K562 (cell line): ENCODE measurements at regions not wholly inside any gene's neighbourhood (a gene's known extent, or its start where the extent isn't known, plus 50 kb on each side); places are given as distances from the start of the nearest gene placed in this dataset.

Experiments
- ATAC-seq: fragments of 200-7000 bp; cut with Tn5 transposase; 3 replicates; pipeline ENCODE4 v1.9.1; 2020; ENCODE audit warnings: moderate library complexity
- BruUV-seq: library from RNA; stranded (reverse); fragments of 400-500 nt; replicated peaks from 2 replicates; lab custom pipeline; 2021; lab: Mats Ljungman, UMichigan
- CTCF ChIA-PET: fragments of 300-600 bp; formaldehyde crosslinking; extraction: SDS; loops from one replicate; lab custom pipeline; 2021; ENCODE audit warnings: low intra/inter-chr PET ratio; lab: Yijun Ruan, JAX
- POLR2A ChIA-PET: fragments of 300-600, 350-650 bp; sonication (Branson Sonifier 250); formaldehyde crosslinking; extraction: SDS; loops from one replicate; lab custom pipeline; 2021; ENCODE audit warnings: antibody characterized with exemption, inconsistent platforms; lab: Yijun Ruan, JAX
- DNase-seq, 4 experiments: peaks; one replicate each; pipeline versions ENCODE4 v3.0.0 to v3.0.0-alpha.2; 2011 to 2018; ENCODE audit warnings: low spot score in 3 of 4, mixed read lengths in 3 of 4; ENCODE audit errors: extremely low read depth in 1 of 4
- FAIRE-seq: peaks from 2 replicates; lab custom pipeline; 2011; peaks lifted over from hg19 to GRCh38; lab: Jason Lieb, UNC
- H2AFZ ChIP-seq: 2 replicates; pipeline ENCODE4 v1.6.0; 2011; ENCODE audit warnings: low read depth, low read length, control low read depth, inconsistent platforms
- H3K27ac ChIP-seq: fragments of 200-600 bp; 3 replicates; pipeline ENCODE4 v1.8.0; 2011; ENCODE audit warnings: low read depth, mild to moderate bottlenecking, control low read depth, inconsistent platforms, low read length, moderate library complexity, mixed read lengths; ENCODE audit errors: extremely low read depth
- H3K27me3 ChIP-seq, 2 experiments: fragments of 300-600 bp in 1 of 2; 2 replicates in 1 of 2; 3 replicates in 1 of 2; pipeline versions ENCODE4 v1.6.0 to v1.8.0; 2011; ENCODE audit warnings: inconsistent platforms in 2 of 2, low read length in 2 of 2, mild to moderate bottlenecking in 1 of 2, mixed read lengths in 1 of 2, moderate library complexity in 1 of 2; ENCODE audit not compliant: control insufficient read depth in 2 of 2, insufficient read depth in 2 of 2
- H3K36me3 ChIP-seq: fragments of 300-600 bp; 3 replicates; pipeline ENCODE4 v1.8.0; 2011; ENCODE audit warnings: mild to moderate bottlenecking, low read length, inconsistent platforms; ENCODE audit not compliant: control insufficient read depth, insufficient read depth
- H3K4me1 ChIP-seq, 2 experiments: fragments of 200-600 bp in 1 of 2; replicated peaks in 1 of 2; 2 replicates in 1 of 2; 3 replicates in 1 of 2; pipeline versions ENCODE4 v1.5.1 to v1.8.0; 2011; ENCODE audit warnings: inconsistent platforms in 2 of 2, low read length in 2 of 2, mild to moderate bottlenecking in 1 of 2, mixed read lengths in 1 of 2, moderate library complexity in 1 of 2; ENCODE audit not compliant: control insufficient read depth in 2 of 2, insufficient read depth in 2 of 2
- H3K4me2 ChIP-seq: 2 replicates; pipeline ENCODE4 v1.6.1; 2011; ENCODE audit warnings: low read length, control low read depth, inconsistent platforms, mixed read lengths; ENCODE audit not compliant: insufficient read depth
- H3K4me3 ChIP-seq: fragments of 200-600 bp; sonication (generic), shearing (Covaris generic); 2 replicates; pipeline ENCODE4 v1.5.1; 2016; ENCODE audit warnings: control low read depth, inconsistent platforms
- H3K79me2 ChIP-seq: fragments of 200-600 bp; 3 replicates; pipeline ENCODE4 v1.8.0; 2011; ENCODE audit warnings: low read length, inconsistent platforms; ENCODE audit not compliant: control insufficient read depth, insufficient read depth
- H3K9ac ChIP-seq, 2 experiments: 2 replicates each; pipeline versions ENCODE4 v1.6.0 to v1.6.1; 2011; ENCODE audit warnings: low read depth in 2 of 2, low read length in 2 of 2, control low read depth in 1 of 2, inconsistent platforms in 1 of 2, mild to moderate bottlenecking in 1 of 2, mixed read lengths in 1 of 2; ENCODE audit not compliant: insufficient read depth in 1 of 2
- H3K9me1 ChIP-seq: one replicate; pipeline ENCODE4 v1.6.0; 2011; ENCODE audit warnings: inconsistent platforms, mild to moderate bottlenecking, low read length, moderate library complexity; ENCODE audit not compliant: control insufficient read depth, insufficient read depth
- H3K9me3 ChIP-seq: replicated peaks from 2 replicates; pipeline ENCODE4 v1.5.1; 2011; ENCODE audit warnings: low read depth, low read length, inconsistent platforms; ENCODE audit not compliant: control insufficient read depth, insufficient read depth
- H4K20me1 ChIP-seq: replicated peaks from 2 replicates; pipeline ENCODE4 v1.6.1; 2011; ENCODE audit warnings: low read length, inconsistent platforms, mixed read lengths; ENCODE audit not compliant: control insufficient read depth, insufficient read depth
- ATF7 ChIP-seq: fragments of 450-650 bp; IDR thresholded peaks from 2 replicates; pipeline ENCODE4 v1.7.1; 2014; ENCODE audit warnings: mild to moderate bottlenecking, moderate library complexity
- TCF7L2 ChIP-seq: fragments of 150-350 bp; IDR thresholded peaks from 2 replicates; pipeline ENCODE4 v1.6.1; 2016; ENCODE audit warnings: low read depth, mild to moderate bottlenecking, low read length, moderate library complexity
- ZNF232 ChIP-seq: sonication (generic); formaldehyde crosslinking; IDR thresholded peaks from 2 replicates; pipeline ENCODE4 v1.8.0; 2022; ENCODE audit warnings: mild to moderate bottlenecking, missing genetic modification reagents
- ZNF311 ChIP-seq: fragments of 250-450 bp; sonication (Bioruptor Pico); IDR thresholded peaks from 2 replicates; pipeline ENCODE4 v1.4.0; 2020; ENCODE audit warnings: mild to moderate bottlenecking, moderate library complexity
- ZNF318 ChIP-seq, 2 experiments: fragments of 450-650 bp; IDR thresholded peaks; 2 replicates each; pipeline ENCODE4 v1.6.1; 2016; ENCODE audit warnings: mild to moderate bottlenecking in 2 of 2, borderline replicate concordance in 1 of 2, low read depth in 1 of 2, moderate library complexity in 1 of 2
- WGBS: fragments of 100-300 bp; shearing (Covaris generic); methylation state at CpG from one replicate; pipeline ENCODE4 v1.1.6; 2016; ENCODE audit warnings: low coverage, mixed read lengths; ENCODE audit not compliant: insufficient coverage; ENCODE audit errors: missing lambda C conversion rate; 5-methylcytosine and 5-hydroxymethylcytosine counted together
- in situ Hi-C: fragments of 300-500 bp; cut with MboI; formaldehyde crosslinking; loops from 4 replicates; pipeline ENCODE4 v1.15.0; 2018; ENCODE audit warnings: inconsistent platforms, mixed read lengths
- intact Hi-C: fragments of 100-400 bp; cut with micrococcal nuclease; formaldehyde crosslinking; loops from 2 replicates; pipeline ENCODE4 v1.14.2; 2022

- no peak for FAIRE-seq
- in situ Hi-C loops, result no loop called here
- BruUV-seq, result no TSS peak
Observed at GRCh38 chr7:63931057-63931600, 67.5 kb upstream of the ZNF722 start.

More at GRCh38 chr7:63931057-63931600, 67.5 kb upstream of the ZNF722 start:
- H3K4me3 ChIP-seq, result no peak overlapping the region
- ChIA-PET POLR2A (no interaction called here), CTCF (no interaction called here)
- WGBS, result 10% methylated on average over 41 of the region's 56 CpGs
- intact Hi-C loops, result no loop called here
- no peak overlapping the region for H3K9ac ChIP-seq
- peaks cover 0 to 11% of the 10 kb centered on the region in 2 experiments; a peak in 1 of 5 replicates for H3K4me1 ChIP-seq
- no peak overlapping the region for H2AFZ ChIP-seq
- no peaks in the 10 kb centered on the region for H3K9me1 ChIP-seq
- H3K79me2 ChIP-seq, result no peaks in the 10 kb centered on the region
- TF ChIP-seq ZNF318 (IDR thresholded peaks at IDR 0.05; ENCODE audit: borderline replicate concordance in 1 of 2, low read depth in 1 of 2) (no peak), ZNF232 (CRISPR knock-in tag) (no peak), ZNF311 (CRISPR knock-in tag) (no peak), TCF7L2 (no peak), ATF7 (no peak)
- no peak overlapping the region for H3K4me2 ChIP-seq
- DNase-seq (no peak), ATAC-seq (no peak)
- no peaks in the 10 kb centered on the region for H3K9me3 ChIP-seq
- H3K36me3 ChIP-seq, result no peaks in the 10 kb centered on the region
- no peaks in the 10 kb centered on the region for H3K27me3 ChIP-seq
- no peak overlapping the region for H3K27ac ChIP-seq
- H4K20me1 ChIP-seq, result no peaks in the 10 kb centered on the region
